ENCODE measurements at regions not wholly inside any gene's neighbourhood (a gene's known extent, or its start where the extent isn't known, plus 50 kb on each side); places are given as distances from the start of the nearest gene placed in this dataset.
"Not testable (repeated sequence)": the region's sequence is repeated elsewhere in the genome, so short reads cannot be mapped to it uniquely, and the experiment has no call there.

DNA sequence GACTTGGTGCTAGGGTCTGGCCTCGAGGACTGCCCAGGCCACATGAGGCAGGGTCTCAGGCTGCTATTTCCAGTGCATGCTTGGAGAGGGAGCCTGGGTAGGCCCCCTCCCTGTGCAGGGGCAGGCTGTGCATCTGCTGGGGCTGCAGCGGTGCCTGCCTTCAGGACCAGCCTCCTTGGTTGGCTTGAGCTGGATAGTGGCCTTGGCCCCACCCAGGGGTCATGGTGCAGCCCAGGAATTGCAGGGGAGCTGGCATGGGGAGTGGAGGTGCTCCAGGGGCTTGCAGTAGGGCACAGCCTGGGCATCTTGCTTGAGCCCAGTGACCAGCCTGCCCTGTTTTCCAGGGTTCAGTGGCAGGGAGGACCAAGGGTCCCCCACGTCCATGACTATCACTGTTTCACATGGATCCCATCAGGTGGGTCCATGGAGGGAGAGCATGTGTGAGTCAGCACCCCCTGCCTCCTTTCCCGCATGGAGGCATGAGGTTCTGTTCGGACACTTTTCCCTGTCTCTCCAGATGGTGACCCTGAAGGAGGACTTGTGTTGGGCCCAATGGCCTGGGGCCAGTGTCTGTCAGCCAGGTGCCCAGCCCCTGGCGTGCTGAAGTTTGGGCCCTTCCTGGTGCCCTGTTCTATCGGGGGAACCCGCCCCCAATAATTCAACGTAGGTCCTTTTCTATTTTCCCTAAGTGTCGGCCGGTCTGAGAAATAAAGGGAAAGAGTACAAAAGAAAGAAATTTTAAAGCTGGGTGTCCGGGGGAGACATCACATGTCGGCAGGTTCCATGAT is 218.6 kb downstream of the SNRPN start:
- no peak overlapping the region for H3K4me3 ChIP-seq (replicated peaks; ENCODE audit: low read depth, low read length)
- DNase-seq (ENCODE audit: low read depth): no peak
- TF ChIP-seq, protein P1, sequence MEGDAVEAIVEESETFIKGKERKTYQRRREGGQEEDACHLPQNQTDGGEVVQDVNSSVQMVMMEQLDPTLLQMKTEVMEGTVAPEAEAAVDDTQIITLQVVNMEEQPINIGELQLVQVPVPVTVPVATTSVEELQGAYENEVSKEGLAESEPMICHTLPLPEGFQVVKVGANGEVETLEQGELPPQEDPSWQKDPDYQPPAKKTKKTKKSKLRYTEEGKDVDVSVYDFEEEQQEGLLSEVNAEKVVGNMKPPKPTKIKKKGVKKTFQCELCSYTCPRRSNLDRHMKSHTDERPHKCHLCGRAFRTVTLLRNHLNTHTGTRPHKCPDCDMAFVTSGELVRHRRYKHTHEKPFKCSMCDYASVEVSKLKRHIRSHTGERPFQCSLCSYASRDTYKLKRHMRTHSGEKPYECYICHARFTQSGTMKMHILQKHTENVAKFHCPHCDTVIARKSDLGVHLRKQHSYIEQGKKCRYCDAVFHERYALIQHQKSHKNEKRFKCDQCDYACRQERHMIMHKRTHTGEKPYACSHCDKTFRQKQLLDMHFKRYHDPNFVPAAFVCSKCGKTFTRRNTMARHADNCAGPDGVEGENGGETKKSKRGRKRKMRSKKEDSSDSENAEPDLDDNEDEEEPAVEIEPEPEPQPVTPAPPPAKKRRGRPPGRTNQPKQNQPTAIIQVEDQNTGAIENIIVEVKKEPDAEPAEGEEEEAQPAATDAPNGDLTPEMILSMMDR (IDR thresholded peaks at IDR 0.05; ENCODE audit: low read length, missing control alignments): no peak

DNA sequence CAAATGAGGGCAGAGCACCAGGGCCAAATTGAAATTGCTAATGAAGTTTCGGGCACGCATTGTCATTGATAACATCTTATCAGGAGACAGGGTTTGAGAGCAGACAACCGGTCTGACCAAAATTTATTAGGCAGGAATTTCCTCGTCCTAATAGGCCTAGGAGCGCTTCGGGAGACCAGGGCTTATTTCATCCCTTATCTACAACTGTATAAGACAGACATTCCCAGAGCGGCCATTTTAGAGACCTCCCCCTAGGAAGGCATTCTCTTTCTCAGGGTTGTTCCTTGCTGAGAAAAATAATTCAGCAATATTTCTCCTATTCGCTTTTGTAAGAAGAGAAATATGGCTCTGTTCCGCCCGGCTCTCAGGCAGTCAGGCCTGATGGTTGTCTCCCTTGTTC is 219.4 kb downstream of the SNRPN start:
- DNase-seq (ENCODE audit: low read depth); H3K4me3 ChIP-seq (replicated peaks; ENCODE audit: low read depth, low read length): not testable (repeated sequence)

DNA sequence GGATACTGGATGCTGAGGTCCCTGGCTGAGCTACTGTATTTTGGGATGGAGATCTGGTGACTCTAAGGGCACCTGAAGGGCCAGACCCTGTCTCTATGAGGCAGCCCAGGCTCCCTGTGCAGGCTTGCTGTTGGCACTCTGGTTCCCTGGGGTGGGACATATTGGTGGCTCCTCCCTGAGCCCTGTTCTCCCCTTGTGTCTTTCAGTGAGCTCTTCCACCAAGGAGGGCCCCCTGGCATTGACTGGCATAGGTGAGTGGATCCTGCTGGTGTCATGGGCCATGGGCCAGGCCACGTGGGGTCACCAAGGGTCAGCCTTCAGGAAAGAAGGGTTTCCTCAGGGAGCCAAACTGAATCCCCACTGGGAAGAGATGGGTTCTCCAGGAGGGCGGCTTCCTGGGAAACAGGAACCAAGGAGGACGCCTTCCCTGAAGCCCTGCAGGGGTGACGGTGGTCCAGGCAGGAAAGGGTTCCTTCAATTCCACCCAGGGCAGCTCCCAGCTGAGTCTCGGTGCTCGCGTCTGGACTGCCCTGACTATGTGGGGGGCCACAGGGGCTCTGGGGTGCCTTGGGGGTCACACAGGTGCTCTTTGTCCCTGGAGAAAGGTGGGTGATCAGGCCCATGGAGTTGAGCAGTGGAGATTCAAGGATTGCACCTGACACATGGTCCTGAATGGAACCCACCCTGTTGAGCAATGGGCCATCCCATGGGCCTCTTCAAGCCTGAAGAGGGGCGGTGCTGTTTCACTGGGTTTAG is 220.4 kb downstream of the SNRPN start:
- no peak overlapping the region for H3K4me3 ChIP-seq (replicated peaks; ENCODE audit: low read depth, low read length)
- TF ChIP-seq, protein P1 (IDR thresholded peaks at IDR 0.05; ENCODE audit: low read length, missing control alignments): no peak
- no peak for DNase-seq (ENCODE audit: low read depth)

DNA sequence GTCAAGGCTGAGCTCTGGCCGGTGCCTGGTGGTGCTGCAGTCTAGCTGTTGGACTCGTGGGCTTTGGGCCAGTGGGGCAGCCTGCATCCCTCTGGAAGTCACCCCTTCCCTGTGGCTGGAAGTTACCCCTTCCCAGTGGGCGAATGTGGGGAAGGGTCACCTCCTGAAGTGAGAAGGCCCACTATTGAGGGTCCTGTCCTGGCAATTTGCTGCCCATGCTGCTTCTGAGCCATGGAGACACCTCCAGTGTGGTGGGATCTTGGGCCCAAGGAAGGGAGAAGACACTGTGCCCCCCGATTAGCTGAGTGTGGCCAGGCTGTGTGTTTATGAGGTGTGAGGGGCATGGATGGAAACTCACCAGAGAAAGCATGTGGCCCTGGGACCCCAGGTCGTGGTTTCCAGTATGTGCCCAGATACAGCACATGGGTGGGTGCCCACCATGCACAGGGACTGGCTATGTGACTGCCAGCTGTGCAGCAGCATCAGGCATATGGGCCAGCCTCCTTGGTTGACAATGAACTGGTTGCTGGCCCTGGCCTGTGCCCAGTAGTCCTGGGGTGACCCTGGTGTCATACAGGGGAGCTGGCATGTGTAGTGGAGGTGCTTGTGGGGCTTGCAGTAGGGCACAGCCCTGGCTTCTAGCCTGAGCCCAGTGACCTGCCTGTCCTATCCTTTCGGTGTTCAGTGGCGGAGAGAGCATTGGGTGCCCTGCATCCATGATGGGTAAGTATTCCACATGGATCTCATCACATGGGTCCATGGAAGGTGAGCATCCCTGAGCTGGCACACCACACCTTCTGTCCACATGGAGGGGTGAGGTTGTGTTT is 221.2 kb downstream of the SNRPN start:
- TF ChIP-seq, protein P1 (IDR thresholded peaks at IDR 0.05; ENCODE audit: low read length, missing control alignments): no peak
- no peak overlapping the region for H3K4me3 ChIP-seq (replicated peaks; ENCODE audit: low read depth, low read length)
- DNase-seq (ENCODE audit: low read depth): no peak

DNA sequence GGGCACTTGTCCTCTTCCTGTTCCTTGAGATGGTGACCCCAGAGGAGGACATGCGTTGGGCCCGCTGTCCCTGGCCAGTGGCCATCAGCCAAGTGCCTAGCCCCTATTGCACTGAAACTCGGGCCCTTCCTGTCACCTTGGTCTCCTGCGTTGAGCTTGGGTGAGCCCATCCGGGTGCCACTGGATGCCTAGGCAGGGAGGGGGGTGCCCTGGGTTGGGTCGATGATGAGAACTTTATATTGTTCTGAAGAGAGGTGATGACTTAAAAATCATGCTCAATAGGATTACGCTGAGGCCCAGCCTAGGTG is 221.8 kb downstream of the SNRPN start:
- TF ChIP-seq, protein P1 (IDR thresholded peaks at IDR 0.05; ENCODE audit: low read length, missing control alignments): no peak
- no peak overlapping the region for H3K4me3 ChIP-seq (replicated peaks; ENCODE audit: low read depth, low read length)
- DNase-seq (ENCODE audit: low read depth): no peak

DNA sequence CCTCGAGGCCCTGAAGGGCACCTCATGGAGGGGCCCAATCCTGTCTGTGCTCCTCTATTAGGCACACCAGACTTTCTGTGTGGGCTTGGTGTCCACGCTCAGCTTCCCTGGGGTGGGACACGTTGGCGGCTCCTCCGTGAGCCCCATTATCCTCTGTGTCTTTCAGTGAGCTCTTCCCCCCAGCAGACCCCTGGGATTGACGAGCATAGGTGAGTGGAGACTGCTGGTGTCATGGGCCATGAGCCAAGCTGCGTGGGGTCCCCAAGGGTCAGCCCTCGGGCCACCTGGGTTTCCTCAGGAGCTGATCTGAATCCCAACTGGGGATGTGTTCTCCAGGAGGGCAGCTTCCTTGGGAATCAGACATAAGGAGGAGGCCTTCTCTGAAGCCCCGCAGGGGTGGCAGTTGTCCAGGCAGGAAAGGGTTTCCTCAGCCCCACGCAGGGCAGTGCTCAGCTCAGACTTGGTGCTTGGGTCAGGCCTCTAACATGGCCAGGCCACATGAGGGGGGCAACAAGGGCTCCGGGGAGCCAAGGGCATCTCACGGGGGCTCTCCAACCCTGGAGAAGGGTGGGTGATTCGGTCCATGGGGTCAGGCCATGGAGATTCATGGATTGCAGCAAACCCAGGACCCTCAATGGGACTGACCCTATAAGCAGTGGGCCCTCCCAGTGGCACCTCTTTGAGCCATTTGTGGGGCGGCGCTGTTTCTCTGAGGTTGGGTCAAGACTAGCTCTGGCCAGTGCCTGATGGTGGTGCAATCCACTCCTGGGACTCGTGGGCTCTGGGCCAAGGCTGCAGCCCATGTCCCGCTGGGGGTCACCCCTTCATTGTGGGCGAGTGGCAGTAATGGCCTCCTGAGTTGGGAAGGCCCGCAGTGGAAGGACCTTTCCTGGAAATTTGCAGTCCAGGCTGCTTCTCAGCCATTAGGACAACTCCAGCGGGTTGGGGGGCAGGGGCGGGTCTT is 222.5 kb downstream of the SNRPN start:
- TF ChIP-seq, protein P1 (IDR thresholded peaks at IDR 0.05; ENCODE audit: low read length, missing control alignments): no peak
- DNase-seq (ENCODE audit: low read depth): no peak
- no peak overlapping the region for H3K4me3 ChIP-seq (replicated peaks; ENCODE audit: low read depth, low read length)
